LHCN-M2 (cell line): ENCODE measurements at regions not wholly inside any gene's neighbourhood (a gene's known extent, or its start where the extent isn't known, plus 50 kb on each side); places are given as distances from the start of the nearest gene placed in this dataset.
A peak's percentile ranks its signal among the peaks of the same experiment; 100 is the strongest.

Source experiments
- DNase-seq: peaks from one replicate; pipeline ENCODE4 v3.0.0-alpha.2; 2012; ENCODE audit warnings: low read depth

- DNase-seq: no peak
Measured at GRCh38 chr12:77352946-77353345, 287.6 kb upstream of the E2F7 start.

GRCh38 chr12:77351860-77352259 is 286.5 kb upstream of the E2F7 start:
- DNase-seq: no peak

- no peak for DNase-seq
Measured at GRCh38 chr12:77349689-77350370, 284.5 kb upstream of the E2F7 start.

- no peak for DNase-seq
Measured at GRCh38 chr12:77347017-77347416, 281.6 kb upstream of the E2F7 start.

- no peak for DNase-seq
Measured at GRCh38 chr12:77345336-77345735, 280.0 kb upstream of the E2F7 start.

GRCh38 chr12:77344651-77345050 is 279.3 kb upstream of the E2F7 start:
- no peak for DNase-seq

GRCh38 chr12:77343291-77343690 is 277.9 kb upstream of the E2F7 start:
- DNase-seq: peak; percentile 56

GRCh38 chr12:77342253-77342652 is 276.9 kb upstream of the E2F7 start:
- DNase-seq: no peak

GRCh38 chr12:77339610-77340009 is 274.2 kb upstream of the E2F7 start:
- DNase-seq: no peak

- DNase-seq: no peak
Measured at GRCh38 chr12:77337362-77337761, 272.0 kb upstream of the E2F7 start.

GRCh38 chr12:77334806-77335205 is 269.4 kb upstream of the E2F7 start:
- no peak for DNase-seq

GRCh38 chr12:77328326-77328725 is 263.0 kb upstream of the E2F7 start:
- DNase-seq: no peak

- DNase-seq: no peak
Measured at GRCh38 chr12:77325511-77326236, 260.3 kb upstream of the E2F7 start.

- peak; percentile 59 for DNase-seq
Measured at GRCh38 chr12:77324763-77325468, 259.5 kb upstream of the E2F7 start.

GRCh38 chr12:77324416-77324762 is 259.0 kb upstream of the E2F7 start:
- DNase-seq: no peak

- no peak for DNase-seq
Measured at GRCh38 chr12:77323788-77324415, 258.5 kb upstream of the E2F7 start.

- DNase-seq: no peak
Measured at GRCh38 chr12:77319166-77319565, 253.8 kb upstream of the E2F7 start.

GRCh38 chr12:77315407-77315806 is 250.0 kb upstream of the E2F7 start:
- DNase-seq: no peak

- DNase-seq: no peak
Measured at GRCh38 chr12:77314378-77315052, 249.1 kb upstream of the E2F7 start.

GRCh38 chr12:77308056-77308455 is 242.7 kb upstream of the E2F7 start:
- DNase-seq: peak; percentile 21

GRCh38 chr12:77300811-77301210 is 235.4 kb upstream of the E2F7 start:
- DNase-seq: no peak
